H1 (cell line): ENCODE measurements at regions not wholly inside any gene's neighbourhood (a gene's known extent, or its start where the extent isn't known, plus 50 kb on each side); places are given as distances from the start of the nearest gene placed in this dataset.

Experiments used
- CTCF ChIA-PET: fragments of 300-600 bp; sonication (Branson Sonifier 250); formaldehyde crosslinking; loops from one replicate; lab custom pipeline; 2021; ENCODE audit not compliant: partially characterized antibody; lab: Charles Lee
- POLR2A ChIA-PET: fragments of 300-600 bp; sonication (Branson Sonifier 250); formaldehyde crosslinking; loops from one replicate; lab custom pipeline; 2021; ENCODE audit warnings: inconsistent platforms; ENCODE audit not compliant: partially characterized antibody; lab: Charles Lee
- DNase-seq, 2 experiments: peaks; one replicate each; pipeline versions ENCODE4 v3.0.0 to v3.0.0-alpha.2; 2010 to 2022; ENCODE audit warnings: low spot score in 2 of 2, low read depth in 1 of 2, mixed read lengths in 1 of 2
- FAIRE-seq: peaks from 2 replicates; lab custom pipeline; 2011; peaks lifted over from hg19 to GRCh38; lab: Jason Lieb, UNC
- H2AFZ ChIP-seq: 2 replicates; pipeline ENCODE4 v1.8.1; 2012; ENCODE audit warnings: low read length, inconsistent platforms
- H2AK5ac ChIP-seq: 2 replicates; pipeline ENCODE4 v1.6.1; 2013; ENCODE audit warnings: low read depth, low read length
- H2BK120ac ChIP-seq: replicated peaks from 2 replicates; pipeline ENCODE3; 2013; ENCODE audit warnings: low read depth, low read length, inconsistent platforms
- H2BK12ac ChIP-seq: 2 replicates; pipeline ENCODE4 v1.6.1; 2013; ENCODE audit warnings: low read depth, low read length
- H2BK15ac ChIP-seq: 2 replicates; pipeline ENCODE4 v1.6.1; 2013; ENCODE audit warnings: low read length
- H2BK20ac ChIP-seq: 2 replicates; pipeline ENCODE4 v1.6.1; 2013; ENCODE audit warnings: low read length
- H2BK5ac ChIP-seq: 2 replicates; pipeline ENCODE4 v1.6.1; 2013; ENCODE audit warnings: low read depth, low read length
- H3K14ac ChIP-seq: 2 replicates; pipeline ENCODE4 v1.6.1; 2013; ENCODE audit warnings: inconsistent platforms; ENCODE audit not compliant: insufficient read length
- H3K18ac ChIP-seq: 2 replicates; pipeline ENCODE4 v1.6.1; 2013; ENCODE audit warnings: low read length; ENCODE audit errors: extremely low read depth
- H3K23ac ChIP-seq: 2 replicates; pipeline ENCODE4 v1.6.1; 2013; ENCODE audit warnings: inconsistent platforms; ENCODE audit not compliant: insufficient read length
- H3K23me2 ChIP-seq: 2 replicates; pipeline ENCODE4 v1.6.1; 2013; ENCODE audit warnings: low read depth, low read length
- H3K27ac ChIP-seq: 2 replicates; pipeline ENCODE4 v1.6.1; 2011; ENCODE audit warnings: low read depth, low read length, inconsistent platforms
- H3K27me3 ChIP-seq, 4 experiments: replicated peaks in 1 of 4; 1 replicate in 1 of 4; 2 replicates in 3 of 4; pipeline versions ENCODE4 v1.6.1 to v1.8.1; 2011 to 2013; ENCODE audit warnings: low read length in 3 of 4, mild to moderate bottlenecking in 3 of 4, inconsistent platforms in 2 of 4, mixed read lengths in 2 of 4, moderate library complexity in 1 of 4; ENCODE audit not compliant: control insufficient read depth in 3 of 4, insufficient read depth in 3 of 4; ENCODE audit errors: extremely low read depth in 1 of 4
- H3K36me3 ChIP-seq, 4 experiments: 2 replicates each; pipeline versions ENCODE4 v1.6.1 to v1.8.1; 2011 to 2013; ENCODE audit warnings: mild to moderate bottlenecking in 4 of 4, low read length in 3 of 4, moderate library complexity in 2 of 4, control low read depth in 1 of 4, inconsistent platforms in 1 of 4; ENCODE audit not compliant: insufficient read depth in 4 of 4, control insufficient read depth in 2 of 4
- H3K4ac ChIP-seq: replicated peaks from 2 replicates; pipeline ENCODE3; 2013; ENCODE audit warnings: low read length, low read depth, mixed read lengths, inconsistent platforms; ENCODE audit not compliant: insufficient read length
- H3K4me1 ChIP-seq, 4 experiments: replicated peaks in 1 of 4; 1 replicate in 1 of 4; 2 replicates in 3 of 4; pipeline versions ENCODE4 v1.6.1 to v1.8.1; 2011 to 2013; ENCODE audit warnings: low read length in 3 of 4, inconsistent platforms in 2 of 4, mixed read lengths in 1 of 4; ENCODE audit not compliant: insufficient read depth in 4 of 4, control insufficient read depth in 3 of 4
- H3K4me2 ChIP-seq, 2 experiments: 2 replicates each; pipeline versions ENCODE4 v1.6.1 to v1.8.1; 2011 to 2013; ENCODE audit warnings: low read depth in 2 of 2, low read length in 2 of 2, control low read depth in 1 of 2, inconsistent platforms in 1 of 2, mild to moderate bottlenecking in 1 of 2; ENCODE audit not compliant: insufficient read depth in 1 of 2
- H3K4me3 ChIP-seq, 4 experiments: fragments of 200-600, 300-600 bp in 1 of 4; sonication (generic), shearing (Covaris generic), sonication (Bioruptor Twin) in 1 of 4; 2 replicates each; pipeline versions ENCODE4 v1.5.1 to v1.8.1; 2011 to 2016; ENCODE audit warnings: low read length in 4 of 4, low read depth in 3 of 4, control low read depth in 2 of 4, inconsistent platforms in 2 of 4, mild to moderate bottlenecking in 2 of 4, mixed read lengths in 1 of 4, moderate library complexity in 1 of 4; ENCODE audit not compliant: insufficient read depth in 2 of 4; ENCODE audit errors: extremely low read depth in 1 of 4
- H3K56ac ChIP-seq: replicated peaks from 2 replicates; pipeline ENCODE3; 2013; ENCODE audit warnings: low read depth, mild to moderate bottlenecking, mixed read lengths, low read length, inconsistent platforms; ENCODE audit not compliant: insufficient read length
- H3K79me1 ChIP-seq: 2 replicates; pipeline ENCODE4 v1.6.1; 2013; ENCODE audit warnings: low read depth, low read length, control low read depth
- H3K79me2 ChIP-seq, 2 experiments: 2 replicates each; pipeline versions ENCODE4 v1.6.1 to v1.8.1; 2012 to 2013; ENCODE audit warnings: low read length in 2 of 2, mild to moderate bottlenecking in 2 of 2, inconsistent platforms in 1 of 2; ENCODE audit not compliant: insufficient read depth in 2 of 2, control insufficient read depth in 1 of 2
- H3K9ac ChIP-seq, 4 experiments: replicated peaks in 1 of 4; 1 replicate in 1 of 4; 2 replicates in 3 of 4; pipeline versions ENCODE4 v1.6.1 to v1.8.1; 2011 to 2013; ENCODE audit warnings: low read depth in 3 of 4, low read length in 3 of 4, control low read depth in 2 of 4, mild to moderate bottlenecking in 2 of 4, moderate library complexity in 2 of 4, inconsistent platforms in 1 of 4; ENCODE audit errors: extremely low read depth in 1 of 4
- H3K9me3 ChIP-seq, 2 experiments: 2 replicates each; pipeline versions ENCODE4 v1.6.1 to v1.8.1; 2012 to 2013; ENCODE audit warnings: mild to moderate bottlenecking in 2 of 2, moderate library complexity in 2 of 2, control low read depth in 1 of 2, inconsistent platforms in 1 of 2, low read depth in 1 of 2, low read length in 1 of 2, mixed read lengths in 1 of 2; ENCODE audit not compliant: insufficient read depth in 2 of 2
- H4K20me1 ChIP-seq, 2 experiments: replicated peaks in 1 of 2; 2 replicates each; pipeline versions ENCODE3 to v1.8.1; 2011 to 2013; ENCODE audit warnings: inconsistent platforms in 2 of 2, low read length in 2 of 2, mild to moderate bottlenecking in 1 of 2; ENCODE audit not compliant: insufficient read depth in 2 of 2, control insufficient read depth in 1 of 2
- H4K5ac ChIP-seq: 2 replicates; pipeline ENCODE4 v1.6.1; 2013; ENCODE audit warnings: low read length, low read depth, mixed read lengths, inconsistent platforms; ENCODE audit not compliant: insufficient read length
- H4K8ac ChIP-seq: 2 replicates; pipeline ENCODE4 v1.8.0; 2013; ENCODE audit warnings: mild to moderate bottlenecking, moderate library complexity, low read length, inconsistent platforms; ENCODE audit not compliant: insufficient read depth; ENCODE audit errors: extremely low read depth
- H4K91ac ChIP-seq: replicated peaks from 2 replicates; pipeline ENCODE3; 2013; ENCODE audit warnings: low read length, mixed read lengths, inconsistent platforms; ENCODE audit not compliant: insufficient read length
- RNF2 ChIP-seq: fragments of 200-900, 300-1000 bp; sonication (generic); IDR thresholded peaks from 2 replicates; pipeline ENCODE4 v1.7.1; 2016; ENCODE audit warnings: borderline replicate concordance, low read depth, mild to moderate bottlenecking, antibody characterized with exemption, low read length; ENCODE audit not compliant: poor library complexity, severe bottlenecking; ENCODE audit errors: missing control alignments
- SP1 ChIP-seq: IDR thresholded peaks from 2 replicates; pipeline ENCODE4 v1.6.1; 2011; ENCODE audit warnings: low read depth, low read length
- TEAD4 ChIP-seq: IDR thresholded peaks from 2 replicates; pipeline ENCODE4 v1.6.1; 2012; ENCODE audit warnings: low read depth, low read length, inconsistent platforms, mixed read lengths
- WGBS, 2 experiments: shearing (Covaris generic) in 1 of 2; methylation state at CpG; one replicate each; pipeline versions ENCODE4 v1.1.6 to v1.1.7; 2013 to 2015; ENCODE audit warnings: low lambda C conversion rate in 2 of 2, mixed read lengths in 2 of 2, inconsistent platforms in 1 of 2, low coverage in 1 of 2, missing lambda C conversion rate in 1 of 2; ENCODE audit not compliant: insufficient replicate concordance in 2 of 2, insufficient coverage in 1 of 2, insufficient read length in 1 of 2; ENCODE audit errors: extremely low coverage in 1 of 2, missing lambda C conversion rate in 1 of 2; 5-methylcytosine and 5-hydroxymethylcytosine counted together

DNA sequence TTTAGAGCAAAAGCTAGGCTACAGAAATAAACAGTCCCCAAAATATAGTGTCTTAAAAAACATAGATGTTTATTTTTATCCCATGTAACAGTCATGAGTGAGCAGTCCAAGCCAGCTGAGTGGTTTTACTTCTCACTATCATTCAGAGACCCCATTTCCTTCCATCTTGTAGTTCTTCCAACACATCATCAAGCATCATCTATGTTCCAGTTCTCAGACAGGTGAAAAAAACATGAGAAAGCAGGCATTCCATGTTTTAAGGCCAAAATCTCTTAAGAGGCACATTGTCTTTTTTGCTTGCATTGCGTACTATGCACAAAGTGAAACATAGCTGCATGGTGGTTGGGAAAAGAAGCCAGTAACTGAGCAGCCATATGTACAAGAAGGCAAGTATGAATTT lies 128.6 kb downstream of the ATOH1 start:
- DNase-seq, result no peak
- H4K91ac ChIP-seq, result no peak overlapping the region
- TF ChIP-seq TEAD4 (no peak), RNF2 (no peak), SP1 (no peak)

More for the DNA sequence above, 128.6 kb downstream of the ATOH1 start:
- Histone ChIP-seq H3K36me3 (no peaks in the 10 kb centered on the region), H3K14ac (no peak overlapping the region), H2BK15ac (no peak overlapping the region), H3K9ac (no peak overlapping the region), H2BK5ac (no peak overlapping the region), H3K9me3 (no peaks in the 10 kb centered on the region), H3K4me2 (no peak overlapping the region), H3K18ac (no peak overlapping the region), H4K20me1 (no peaks in the 10 kb centered on the region), H3K4ac (no peak overlapping the region), H2AK5ac (no peak overlapping the region), H3K4me3 (no peak overlapping the region), H2BK12ac (no peak overlapping the region), H2BK20ac (no peak overlapping the region), H3K23ac (no peak overlapping the region), H3K56ac (no peak overlapping the region), H3K4me1 (no peaks in the 10 kb centered on the region; a peak in 2 of 7 replicates), H4K5ac (no peak overlapping the region), H2AFZ (no peak overlapping the region), H2BK120ac (no peak overlapping the region), H3K79me2 (no peaks in the 10 kb centered on the region), H3K27ac (no peak overlapping the region), H3K23me2 (no peaks in the 10 kb centered on the region), H3K79me1 (no peaks in the 10 kb centered on the region), H4K8ac (no peak overlapping the region), H3K27me3 (no peaks in the 10 kb centered on the region)
- peak; percentile 28 for FAIRE-seq
- WGBS, 2 experiments, result 89% methylated on average over 1 of the region's 1 CpG; no CpG with 5 or more reads in 1 of the 2 experiments
- POLR2A ChIA-PET, result no interaction called here
- CTCF ChIA-PET, result no interaction called here
